ENCODE measurements at regions not wholly inside any gene's neighbourhood (a gene's known extent, or its start where the extent isn't known, plus 50 kb on each side); places are given as distances from the start of the nearest gene placed in this dataset.

- DNase-seq, result no peak
These were observed 76.6 kb upstream of the LMO1 start for GRCh38 chr11:8340296-8340695.

GRCh38 chr11:8339592-8340022 is 75.9 kb upstream of the LMO1 start:
- DNase-seq, result no peak

- peak; percentile 34 for DNase-seq
These were observed 74.5 kb upstream of the LMO1 start for GRCh38 chr11:8338138-8338537.

GRCh38 chr11:8337130-8337795 is 73.6 kb upstream of the LMO1 start:
- no peak for DNase-seq

GRCh38 chr11:8336356-8337129 is 72.9 kb upstream of the LMO1 start:
- DNase-seq, result no peak

- no peak for DNase-seq
These were observed 72.0 kb upstream of the LMO1 start for GRCh38 chr11:8335683-8336082.

GRCh38 chr11:8335186-8335585 is 71.5 kb upstream of the LMO1 start:
- no peak for DNase-seq

GRCh38 chr11:8333811-8334401 is 70.2 kb upstream of the LMO1 start:
- no peak for DNase-seq

GRCh38 chr11:8333376-8333775 is 69.7 kb upstream of the LMO1 start:
- DNase-seq, result no peak

GRCh38 chr11:8332891-8333290 is 69.2 kb upstream of the LMO1 start:
- no peak for DNase-seq

GRCh38 chr11:8332196-8332595 is 68.5 kb upstream of the LMO1 start:
- no peak for DNase-seq

GRCh38 chr11:8331767-8332166 is 68.1 kb upstream of the LMO1 start:
- DNase-seq, result no peak

- no peak for DNase-seq
These were observed 67.2 kb upstream of the LMO1 start for GRCh38 chr11:8330896-8331295.

GRCh38 chr11:8330404-8330803 is 66.7 kb upstream of the LMO1 start:
- no peak for DNase-seq

- DNase-seq, result no peak
These were observed 66.2 kb upstream of the LMO1 start for GRCh38 chr11:8329847-8330361.

- no peak for DNase-seq
These were observed 65.7 kb upstream of the LMO1 start for GRCh38 chr11:8329336-8329735.

- DNase-seq, result peak; percentile 66
These were observed 65.2 kb upstream of the LMO1 start for GRCh38 chr11:8328848-8329330.

GRCh38 chr11:8328231-8328794 is 64.6 kb upstream of the LMO1 start:
- no peak for DNase-seq

- no peak for DNase-seq
These were observed 64.1 kb upstream of the LMO1 start for GRCh38 chr11:8327761-8328192.

- no peak for DNase-seq
These were observed 62.7 kb upstream of the LMO1 start for GRCh38 chr11:8326337-8326736.

- no peak for DNase-seq
These were observed 62.1 kb upstream of the LMO1 start for GRCh38 chr11:8325591-8326304.

GRCh38 chr11:8323161-8323935 is 59.7 kb upstream of the LMO1 start:
- no peak for DNase-seq

Measured in RPMI8226 (cell line).